ENCODE measurements at regions not wholly inside any gene's neighbourhood (a gene's known extent, or its start where the extent isn't known, plus 50 kb on each side); places are given as distances from the start of the nearest gene placed in this dataset.

GRCh38 chr22:47878460-47878859, 1116.0 kb downstream of the TBC1D22A start:
- Histone ChIP-seq H3K4me3 (ENCODE audit: low read depth in 2 of 2, low read length in 2 of 2) (no peak overlapping the region), H3K27me3 (ENCODE audit: control insufficient read depth, insufficient read depth, low read length) (no peaks in the 10 kb centered on the region), H3K4me1 (ENCODE audit: control insufficient read depth, insufficient read depth, low read length) (no peaks in the 10 kb centered on the region), H3K36me3 (ENCODE audit: control insufficient read depth, insufficient read depth, low read length) (no peaks in the 10 kb centered on the region), H3K9me3 (ENCODE audit: control insufficient read depth, insufficient read depth, low read depth, low read length) (no peaks in the 10 kb centered on the region), H3K27ac (ENCODE audit: low read length) (no peak overlapping the region)
- ATAC-seq (no peak), DNase-seq (ENCODE audit: low read depth, low spot score) (no peak)
- TF ChIP-seq TCF7L2 (IDR thresholded peaks at IDR 0.05; ENCODE audit: low read depth, low read length) = no peak
- TF ChIP-seq REST (IDR thresholded peaks at IDR 0.05; ENCODE audit: insufficient read depth in 1 of 2, low read depth in 2 of 2, low read length in 1 of 2) = no peak
- no peak for TF ChIP-seq SIN3A (IDR thresholded peaks at IDR 0.05; ENCODE audit: borderline replicate concordance, insufficient read depth, low read depth, low read length)
- TF ChIP-seq POLR2AphosphoS5 (IDR thresholded peaks at IDR 0.05; ENCODE audit: low read depth, low read length) = no peak
- TF ChIP-seq CTCF (IDR thresholded peaks at IDR 0.05) = no peak
- intact Hi-C loops (cut with micrococcal nuclease; ENCODE audit: unreplicated experiment) = no loop called here
- ChIA-PET CTCF (no interaction called here), POLR2A (no interaction called here)
- in situ Hi-C loops (cut with HindIII; ENCODE audit: low pct_unique_long_range_greater_than_20kb, low sequenced_read_pairs) = no loop called here
- BruUV-seq (replicated peaks) = no TSS peak

- no peak overlapping the region for H3K4me3 ChIP-seq (ENCODE audit: low read depth in 2 of 2, low read length in 2 of 2)
Observed at GRCh38 chr22:47872761-47873535, 1110.5 kb downstream of the TBC1D22A start.

More at GRCh38 chr22:47872761-47873535, 1110.5 kb downstream of the TBC1D22A start:
- ChIA-PET CTCF (no interaction called here), POLR2A (no interaction called here)
- no peaks in the 10 kb centered on the region for H3K36me3 ChIP-seq (ENCODE audit: control insufficient read depth, insufficient read depth, low read length)
- TF ChIP-seq CTCF (IDR thresholded peaks at IDR 0.05) = no peak
- TF ChIP-seq REST (IDR thresholded peaks at IDR 0.05; ENCODE audit: insufficient read depth in 1 of 2, low read depth in 2 of 2, low read length in 1 of 2) = no peak
- H3K4me1 ChIP-seq (ENCODE audit: control insufficient read depth, insufficient read depth, low read length) = no peaks in the 10 kb centered on the region
- intact Hi-C loops (cut with micrococcal nuclease; ENCODE audit: unreplicated experiment) = no loop called here
- no peak overlapping the region for H3K27ac ChIP-seq (ENCODE audit: low read length)
- H3K9me3 ChIP-seq (ENCODE audit: control insufficient read depth, insufficient read depth, low read depth, low read length) = no peaks in the 10 kb centered on the region
- in situ Hi-C loops (cut with HindIII; ENCODE audit: low pct_unique_long_range_greater_than_20kb, low sequenced_read_pairs) = no loop called here
- no TSS peak for BruUV-seq (replicated peaks)
- no peak for DNase-seq (ENCODE audit: low read depth, low spot score)
- no peaks in the 10 kb centered on the region for H3K27me3 ChIP-seq (ENCODE audit: control insufficient read depth, insufficient read depth, low read length)
- no peak for ATAC-seq

Measured in Panc1 (cell line).